ENCODE measurements at regions not wholly inside any gene's neighbourhood (a gene's known extent, or its start where the extent isn't known, plus 50 kb on each side); places are given as distances from the start of the nearest gene placed in this dataset.

DNA sequence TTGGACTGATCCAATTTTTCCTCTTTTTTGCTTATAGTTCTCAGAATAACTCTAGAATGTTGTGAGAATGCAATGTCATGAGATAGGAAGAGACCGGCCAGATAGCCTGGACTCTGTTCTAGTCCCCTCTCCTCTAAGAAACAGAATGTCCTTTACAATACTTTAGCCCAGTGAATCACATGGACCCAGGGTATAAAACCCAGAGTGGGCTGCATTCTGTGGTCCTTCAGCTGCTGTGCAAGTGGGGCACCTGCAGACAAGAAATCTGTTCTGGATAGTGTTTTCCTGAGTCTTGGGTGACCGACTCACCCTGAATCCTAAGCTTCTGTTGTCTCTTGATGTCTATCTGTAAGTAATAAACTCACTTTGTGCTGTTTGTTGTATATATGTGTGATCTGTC is 368.6 kb upstream of the DPH6 start:
- TF ChIP-seq TAF1 (IDR thresholded peaks at IDR 0.05; ENCODE audit: borderline replicate concordance, insufficient read depth, low read length) (no peak), FOXP2 (optimal IDR thresholded peaks at IDR 0.05; ENCODE audit: borderline replicate concordance, extremely low read depth, extremely low read length, insufficient read depth) (no peak), SIN3A (IDR thresholded peaks at IDR 0.05; ENCODE audit: borderline replicate concordance, insufficient read depth, low read length) (no peak), POLR2AphosphoS5 (IDR thresholded peaks at IDR 0.05; ENCODE audit: low read depth, low read length) (no peak)
- TF ChIP-seq, protein P1, sequence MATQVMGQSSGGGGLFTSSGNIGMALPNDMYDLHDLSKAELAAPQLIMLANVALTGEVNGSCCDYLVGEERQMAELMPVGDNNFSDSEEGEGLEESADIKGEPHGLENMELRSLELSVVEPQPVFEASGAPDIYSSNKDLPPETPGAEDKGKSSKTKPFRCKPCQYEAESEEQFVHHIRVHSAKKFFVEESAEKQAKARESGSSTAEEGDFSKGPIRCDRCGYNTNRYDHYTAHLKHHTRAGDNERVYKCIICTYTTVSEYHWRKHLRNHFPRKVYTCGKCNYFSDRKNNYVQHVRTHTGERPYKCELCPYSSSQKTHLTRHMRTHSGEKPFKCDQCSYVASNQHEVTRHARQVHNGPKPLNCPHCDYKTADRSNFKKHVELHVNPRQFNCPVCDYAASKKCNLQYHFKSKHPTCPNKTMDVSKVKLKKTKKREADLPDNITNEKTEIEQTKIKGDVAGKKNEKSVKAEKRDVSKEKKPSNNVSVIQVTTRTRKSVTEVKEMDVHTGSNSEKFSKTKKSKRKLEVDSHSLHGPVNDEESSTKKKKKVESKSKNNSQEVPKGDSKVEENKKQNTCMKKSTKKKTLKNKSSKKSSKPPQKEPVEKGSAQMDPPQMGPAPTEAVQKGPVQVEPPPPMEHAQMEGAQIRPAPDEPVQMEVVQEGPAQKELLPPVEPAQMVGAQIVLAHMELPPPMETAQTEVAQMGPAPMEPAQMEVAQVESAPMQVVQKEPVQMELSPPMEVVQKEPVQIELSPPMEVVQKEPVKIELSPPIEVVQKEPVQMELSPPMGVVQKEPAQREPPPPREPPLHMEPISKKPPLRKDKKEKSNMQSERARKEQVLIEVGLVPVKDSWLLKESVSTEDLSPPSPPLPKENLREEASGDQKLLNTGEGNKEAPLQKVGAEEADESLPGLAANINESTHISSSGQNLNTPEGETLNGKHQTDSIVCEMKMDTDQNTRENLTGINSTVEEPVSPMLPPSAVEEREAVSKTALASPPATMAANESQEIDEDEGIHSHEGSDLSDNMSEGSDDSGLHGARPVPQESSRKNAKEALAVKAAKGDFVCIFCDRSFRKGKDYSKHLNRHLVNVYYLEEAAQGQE (IDR thresholded peaks at IDR 0.05; ENCODE audit: insufficient read depth in 1 of 2, low read depth in 2 of 2, low read length in 2 of 2) = no peak

DNA sequence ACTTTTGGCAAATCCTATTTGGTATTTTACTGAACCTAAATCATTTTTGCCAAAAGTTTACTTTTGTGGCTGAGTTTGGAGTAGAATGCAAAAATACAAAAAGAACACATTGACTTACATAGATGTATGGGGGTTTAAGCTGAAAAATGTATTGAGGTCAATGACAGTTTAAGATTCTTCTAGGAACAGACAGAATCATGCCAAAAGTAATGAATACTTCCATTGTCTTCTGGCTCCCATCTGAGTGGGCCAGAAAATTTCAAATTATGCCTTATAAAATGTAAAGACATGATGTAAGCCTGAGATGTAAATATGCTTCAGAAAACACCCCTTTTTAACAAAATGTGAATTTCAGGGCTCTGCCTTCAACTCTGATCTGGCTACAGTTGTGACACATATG is 375.1 kb upstream of the DPH6 start:
- TF ChIP-seq, protein P1 (IDR thresholded peaks at IDR 0.05; ENCODE audit: insufficient read depth in 1 of 2, low read depth in 2 of 2, low read length in 2 of 2) = no peak
- TF ChIP-seq POLR2AphosphoS5 (IDR thresholded peaks at IDR 0.05; ENCODE audit: low read depth, low read length) (no peak), SIN3A (IDR thresholded peaks at IDR 0.05; ENCODE audit: borderline replicate concordance, insufficient read depth, low read length) (no peak), TAF1 (IDR thresholded peaks at IDR 0.05; ENCODE audit: borderline replicate concordance, insufficient read depth, low read length) (no peak), FOXP2 (optimal IDR thresholded peaks at IDR 0.05; ENCODE audit: borderline replicate concordance, extremely low read depth, extremely low read length, insufficient read depth) (no peak)

DNA sequence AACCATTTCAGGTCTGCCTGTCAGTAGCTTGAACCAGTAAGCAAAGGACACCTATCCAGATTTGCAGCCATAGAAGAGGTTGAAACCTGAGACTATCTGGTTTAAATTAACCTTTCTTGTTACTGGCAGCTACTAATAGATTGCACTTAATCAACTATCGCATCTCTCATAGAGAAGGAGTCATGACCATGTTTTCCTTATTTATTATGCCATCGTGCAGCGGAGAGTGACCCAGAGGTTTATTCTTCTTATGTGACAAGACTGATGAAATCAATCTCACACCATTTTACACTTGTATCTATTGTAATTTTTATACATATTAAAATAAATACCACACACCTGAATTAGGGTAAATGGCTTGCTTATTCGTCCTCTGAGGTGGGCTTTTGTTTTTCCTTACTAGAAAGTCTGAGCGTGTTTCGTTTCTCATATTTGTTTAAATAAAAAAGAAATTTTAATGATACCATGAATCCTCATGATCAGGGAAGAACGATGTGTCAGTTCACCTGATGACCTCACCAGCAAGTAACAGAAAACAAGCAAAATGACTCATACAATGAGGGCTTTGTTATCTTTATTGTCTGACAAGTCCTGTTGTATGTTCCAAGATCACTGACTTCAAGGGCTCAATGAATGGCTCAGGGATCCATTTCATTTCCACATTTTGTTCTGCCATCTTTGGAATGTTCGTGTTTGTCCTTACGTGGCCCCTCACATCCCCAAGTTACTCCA is 379.5 kb upstream of the DPH6 start:
- TF ChIP-seq TAF1 (IDR thresholded peaks at IDR 0.05; ENCODE audit: borderline replicate concordance, insufficient read depth, low read length) = no peak
- TF ChIP-seq FOXP2 (optimal IDR thresholded peaks at IDR 0.05; ENCODE audit: borderline replicate concordance, extremely low read depth, extremely low read length, insufficient read depth) = no peak
- TF ChIP-seq, protein P1 (IDR thresholded peaks at IDR 0.05; ENCODE audit: insufficient read depth in 1 of 2, low read depth in 2 of 2, low read length in 2 of 2) = no peak
- no peak for TF ChIP-seq POLR2AphosphoS5 (IDR thresholded peaks at IDR 0.05; ENCODE audit: low read depth, low read length)
- TF ChIP-seq SIN3A (IDR thresholded peaks at IDR 0.05; ENCODE audit: borderline replicate concordance, insufficient read depth, low read length) = no peak

DNA sequence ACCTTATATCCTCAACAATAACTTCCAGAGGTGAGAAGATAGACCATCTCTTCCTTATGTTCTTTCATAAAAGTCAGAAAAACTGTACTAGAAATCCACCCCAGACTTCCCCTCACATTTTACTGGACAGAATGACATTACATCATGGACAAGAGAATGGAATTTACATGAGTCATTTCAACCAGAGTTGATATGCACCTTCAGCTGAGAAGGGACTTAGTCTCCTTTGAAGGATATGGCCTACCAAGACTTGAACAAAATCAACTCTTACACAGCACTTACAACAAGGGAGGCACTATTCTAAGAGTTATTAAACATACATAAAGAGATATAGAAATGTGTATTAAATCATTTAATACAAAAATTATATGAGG is 380.0 kb upstream of the DPH6 start:
- TF ChIP-seq SIN3A (IDR thresholded peaks at IDR 0.05; ENCODE audit: borderline replicate concordance, insufficient read depth, low read length) = no peak

DNA sequence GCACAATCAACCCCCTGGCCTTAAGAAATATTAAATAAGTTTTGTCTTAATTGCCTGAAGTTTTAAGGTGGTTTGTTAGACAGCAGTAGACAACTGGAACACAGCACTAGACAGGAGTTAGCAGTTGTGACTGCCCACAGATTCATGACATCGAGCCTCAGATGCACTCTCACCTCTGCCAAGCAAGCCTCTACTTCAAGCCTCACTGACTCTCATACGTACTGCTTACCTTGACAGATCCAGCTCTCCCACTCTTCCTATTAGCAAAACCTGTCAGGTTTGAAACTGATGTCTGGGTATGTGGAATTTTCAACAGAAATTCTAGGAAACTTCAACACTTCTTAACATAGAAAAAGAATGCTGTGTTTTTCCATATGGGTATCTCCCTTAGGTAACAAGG is 382.9 kb upstream of the DPH6 start:
- TF ChIP-seq FOXP2 (optimal IDR thresholded peaks at IDR 0.05; ENCODE audit: borderline replicate concordance, extremely low read depth, extremely low read length, insufficient read depth) = no peak
- no peak for TF ChIP-seq SIN3A (IDR thresholded peaks at IDR 0.05; ENCODE audit: borderline replicate concordance, insufficient read depth, low read length)
- no peak for TF ChIP-seq POLR2AphosphoS5 (IDR thresholded peaks at IDR 0.05; ENCODE audit: low read depth, low read length)
- TF ChIP-seq, protein P1 (IDR thresholded peaks at IDR 0.05; ENCODE audit: insufficient read depth in 1 of 2, low read depth in 2 of 2, low read length in 2 of 2) = no peak
- no peak for TF ChIP-seq TAF1 (IDR thresholded peaks at IDR 0.05; ENCODE audit: borderline replicate concordance, insufficient read depth, low read length)
